GM21381 (cell line): ENCODE measurements at regions not wholly inside any gene's neighbourhood (a gene's known extent, or its start where the extent isn't known, plus 50 kb on each side); places are given as distances from the start of the nearest gene placed in this dataset.
"Not testable (repeated sequence)": the region's sequence is repeated elsewhere in the genome, so short reads cannot be mapped to it uniquely, and the experiment has no call there.

Source experiments
- ATAC-seq: cut with Tn5 transposase; IDR thresholded peaks from one replicate; pipeline ENCODE4 v1.9.1; 2021; ENCODE audit warnings: mild to moderate bottlenecking, moderate library complexity; ENCODE audit not compliant: unreplicated experiment

GRCh38 chr5:148741766-148742165 is 84.6 kb upstream of the ADRB2 start:
- not testable (repeated sequence) for ATAC-seq

- not testable (repeated sequence) for ATAC-seq
Observed at GRCh38 chr5:148744380-148744779, 82.0 kb upstream of the ADRB2 start.

DNA sequence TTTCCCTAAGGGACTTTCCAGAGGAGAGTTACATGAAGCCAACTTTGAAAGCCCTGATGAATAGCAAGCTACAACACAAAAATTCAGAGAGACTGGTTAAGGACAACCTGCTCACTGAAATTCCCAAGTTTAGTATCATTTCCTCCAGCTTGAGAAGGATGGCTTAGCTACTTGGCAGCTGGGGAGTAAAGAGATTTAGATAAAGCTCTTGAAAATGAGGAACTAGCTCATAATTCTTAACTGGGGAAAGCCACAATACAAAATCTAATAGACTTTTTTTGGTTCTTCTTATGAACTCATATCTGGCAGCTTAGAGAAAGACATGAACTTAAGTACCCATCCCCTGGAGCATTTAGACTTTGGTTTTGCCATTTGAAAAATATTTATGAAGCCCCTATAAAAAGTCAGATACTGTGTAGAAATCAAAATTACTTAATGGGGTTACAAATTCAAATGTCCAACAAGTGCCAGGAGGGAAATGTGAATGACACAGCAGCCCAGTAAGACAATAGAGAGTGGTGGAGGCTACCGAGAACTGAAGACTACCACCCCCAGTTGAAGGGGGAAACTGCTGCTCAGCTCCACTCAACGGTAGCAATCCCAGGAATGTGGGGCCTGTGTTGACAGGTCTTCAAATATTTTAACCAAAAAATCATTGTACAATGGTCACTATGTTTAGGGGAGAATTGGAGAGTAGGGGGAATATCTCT is 79.4 kb upstream of the ADRB2 start:
- peak; percentile 91 for ATAC-seq

GRCh38 chr5:148747536-148747906 is 78.9 kb upstream of the ADRB2 start:
- no peak for ATAC-seq

DNA sequence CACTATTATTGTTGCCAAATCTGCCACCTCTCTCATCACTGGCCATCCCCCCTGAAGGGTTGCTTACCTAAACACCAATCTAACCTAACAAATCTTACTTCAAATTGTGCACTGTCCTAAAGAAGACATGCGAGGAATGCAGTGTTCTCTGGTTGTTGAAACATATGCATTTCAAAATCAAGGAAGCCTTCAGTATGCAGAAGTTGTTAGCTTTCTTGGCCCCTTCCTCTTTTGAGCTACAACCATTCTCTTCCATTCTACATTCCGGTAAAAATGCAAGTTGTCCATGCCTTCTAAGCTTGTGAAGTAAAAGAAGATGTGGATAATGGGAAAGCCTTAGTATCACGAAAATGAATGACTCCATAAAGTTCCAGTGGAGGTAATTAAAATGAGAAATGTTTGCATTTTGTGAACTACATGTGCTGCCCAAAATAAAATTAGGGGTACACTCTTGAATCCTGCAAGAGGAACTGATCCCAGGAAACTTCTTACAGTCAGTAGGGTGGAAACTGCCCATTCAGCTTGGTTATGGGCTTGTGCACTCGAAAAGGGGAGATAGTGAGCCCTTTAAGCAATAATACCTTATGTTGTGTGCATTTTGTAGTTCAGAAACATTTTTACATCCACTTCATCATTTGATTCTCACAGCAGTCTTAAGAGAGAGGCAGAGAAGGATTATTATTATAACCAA is 77.6 kb upstream of the ADRB2 start:
- no peak for ATAC-seq

DNA sequence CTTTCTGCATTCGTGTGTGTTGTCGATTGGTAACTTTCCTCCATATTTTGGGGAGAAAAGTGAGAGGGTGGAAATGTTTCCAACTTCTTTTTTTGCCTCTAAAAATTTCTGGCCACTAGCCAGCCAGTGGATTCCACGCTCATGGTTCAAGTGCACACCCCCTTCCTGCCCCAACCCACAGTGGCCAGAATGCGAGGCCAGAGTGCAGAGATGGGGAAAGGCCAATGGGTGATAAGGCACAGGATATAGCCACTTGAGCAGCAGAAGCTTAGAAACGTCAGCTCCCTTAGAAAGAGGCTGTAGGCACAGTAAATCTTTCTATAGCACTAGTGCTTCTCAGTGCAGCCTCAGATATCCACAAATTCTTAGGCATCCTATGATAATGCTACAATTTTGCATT is 75.8 kb upstream of the ADRB2 start:
- ATAC-seq: no peak

DNA sequence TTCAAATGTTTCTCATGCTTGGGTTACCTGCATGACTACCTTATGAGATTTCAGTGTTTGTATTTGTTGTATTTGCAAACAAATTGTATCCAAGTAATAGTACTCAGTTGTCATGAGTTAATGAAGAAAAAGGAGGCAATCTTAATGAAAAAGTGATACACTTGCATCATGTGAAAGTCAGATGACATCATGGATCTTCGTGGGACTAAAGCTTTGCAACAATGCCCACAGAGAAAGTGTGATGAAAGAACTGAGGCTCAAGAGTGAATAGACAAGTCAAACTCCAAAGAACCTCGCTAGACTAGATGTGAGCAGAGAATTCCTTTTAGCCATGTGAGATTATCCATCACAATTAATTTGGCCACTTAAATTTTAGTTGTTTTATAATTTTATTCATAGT is 75.4 kb upstream of the ADRB2 start:
- ATAC-seq: no peak

GRCh38 chr5:148752375-148752774 is 74.0 kb upstream of the ADRB2 start:
- not testable (repeated sequence) for ATAC-seq

- ATAC-seq: no peak
Observed at GRCh38 chr5:148759101-148759500, 67.3 kb upstream of the ADRB2 start.

DNA sequence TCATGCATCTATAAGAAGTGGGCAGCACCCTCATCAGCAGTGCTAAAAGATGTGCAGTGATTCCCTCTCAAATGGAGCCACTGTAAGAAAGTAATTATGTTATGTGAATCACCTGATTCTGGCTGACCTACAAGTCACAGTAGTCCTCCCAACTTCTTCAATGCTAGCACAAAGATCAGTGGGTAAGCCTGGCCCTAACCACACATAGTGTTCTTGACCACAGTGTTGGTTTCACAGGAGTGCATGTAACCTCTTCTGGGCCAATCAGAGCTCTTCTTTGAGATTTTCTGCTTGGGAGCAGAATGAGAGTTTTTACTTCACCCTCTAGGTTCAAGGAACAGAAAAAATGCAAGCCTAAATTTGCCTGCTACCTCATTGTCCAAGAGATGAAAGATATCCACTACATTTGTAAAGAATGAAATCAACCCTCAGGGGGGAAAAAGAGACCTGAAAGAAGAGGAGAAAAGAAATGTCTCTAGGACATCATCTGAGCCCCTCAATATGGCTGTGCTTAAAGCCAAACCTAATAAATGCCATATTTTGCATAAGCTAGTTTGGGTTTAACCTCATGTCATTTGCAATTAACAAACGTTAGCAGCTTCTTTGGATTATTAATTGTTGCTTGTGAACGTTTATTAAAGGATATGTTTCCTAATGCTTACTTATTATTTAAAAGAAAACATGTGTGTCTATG is 65.3 kb upstream of the ADRB2 start:
- peak; percentile 100 for ATAC-seq

DNA sequence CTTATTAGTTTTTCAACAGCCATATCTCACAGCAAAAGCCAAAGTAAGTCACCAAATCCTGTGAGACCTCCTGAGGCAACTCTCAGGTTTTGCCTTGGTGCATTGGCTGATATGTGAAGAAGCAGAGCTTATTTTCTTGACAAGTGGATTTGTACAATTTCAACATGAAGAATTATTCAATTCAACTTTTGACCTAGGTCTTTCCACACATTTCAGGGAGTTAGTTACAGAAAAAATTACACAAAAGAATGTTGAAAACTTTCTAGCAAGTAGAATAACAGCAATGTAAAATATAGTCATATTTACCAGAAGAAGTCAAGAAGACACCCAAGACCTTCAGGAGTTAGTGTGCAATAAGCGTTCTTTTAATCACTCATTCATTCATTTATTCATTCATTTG is 62.4 kb upstream of the ADRB2 start:
- no peak for ATAC-seq

GRCh38 chr5:148765061-148765460 is 61.4 kb upstream of the ADRB2 start:
- no peak for ATAC-seq

DNA sequence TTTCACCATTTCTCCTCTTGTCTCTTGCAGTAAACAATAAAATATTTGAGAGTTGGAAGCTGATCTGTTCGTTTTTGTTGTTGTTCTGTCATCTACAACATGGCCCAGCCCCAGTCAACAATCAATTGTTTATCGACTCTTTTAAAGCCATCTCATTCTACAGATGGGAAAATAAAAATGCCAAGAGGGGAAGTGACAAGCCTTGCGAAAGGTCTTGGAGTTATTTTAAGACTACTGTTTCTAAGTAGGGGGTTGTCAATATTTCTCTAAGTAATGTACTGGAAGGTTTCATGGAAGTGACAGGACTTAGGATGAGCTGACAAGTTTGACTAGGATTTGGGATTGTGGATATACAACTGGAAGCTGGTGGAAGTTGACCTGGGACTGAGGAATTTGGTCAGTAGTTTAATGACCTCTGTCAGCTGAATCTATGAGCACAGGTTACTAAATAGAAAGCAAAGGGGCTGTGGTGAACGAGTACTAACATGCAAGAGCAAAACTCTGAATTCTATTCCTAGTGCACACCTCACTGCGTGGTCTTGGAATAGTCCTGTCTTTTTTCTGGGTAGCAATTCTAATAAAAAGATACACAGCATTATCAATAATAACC is 57.5 kb upstream of the ADRB2 start:
- no peak for ATAC-seq

- ATAC-seq: no peak
Observed at GRCh38 chr5:148769941-148770340, 56.5 kb upstream of the ADRB2 start.

DNA sequence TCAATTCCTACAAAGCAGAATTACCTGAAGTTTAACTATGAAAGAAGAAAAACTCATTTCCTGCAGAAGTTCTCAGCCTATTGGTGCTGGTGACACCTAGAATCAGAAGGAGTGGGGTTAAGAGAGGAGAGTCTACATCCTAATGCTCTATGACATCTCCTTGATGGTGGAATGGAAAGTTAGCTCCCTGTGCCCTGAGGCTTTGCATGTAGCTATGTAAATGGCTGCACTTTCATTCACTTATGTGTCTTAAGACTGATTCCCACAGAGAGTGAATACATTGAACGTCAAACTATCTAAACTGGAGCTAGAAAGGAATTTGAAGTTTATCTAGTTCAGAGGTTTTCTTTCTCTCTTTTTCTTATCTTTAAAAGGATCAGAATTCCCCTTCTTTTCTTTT is 52.1 kb upstream of the ADRB2 start:
- no peak for ATAC-seq

DNA sequence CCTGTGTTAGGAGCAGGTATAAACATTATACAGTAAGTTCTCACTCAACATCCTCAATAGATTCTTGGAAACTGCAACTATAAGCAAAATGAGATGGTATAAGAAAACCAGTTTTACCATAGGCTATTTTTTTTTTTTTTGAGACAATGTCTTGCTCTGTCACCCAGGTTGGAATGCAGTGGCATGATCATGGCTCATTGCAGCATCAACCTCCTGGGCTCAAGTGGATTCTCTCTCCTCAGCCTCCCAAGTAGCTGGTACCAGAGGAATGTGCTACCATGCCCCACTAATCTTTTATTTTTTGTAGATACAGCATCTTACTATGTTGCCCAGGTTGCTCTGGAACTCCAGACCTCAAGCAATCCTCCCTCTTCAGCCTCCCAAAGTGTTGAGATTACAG is 50.1 kb upstream of the ADRB2 start:
- ATAC-seq: no peak
